ENCODE measurements at regions not wholly inside any gene's neighbourhood (a gene's known extent, or its start where the extent isn't known, plus 50 kb on each side); places are given as distances from the start of the nearest gene placed in this dataset.
"Not testable (repeated sequence)": the region's sequence is repeated elsewhere in the genome, so short reads cannot be mapped to it uniquely, and the experiment has no call there.

DNA sequence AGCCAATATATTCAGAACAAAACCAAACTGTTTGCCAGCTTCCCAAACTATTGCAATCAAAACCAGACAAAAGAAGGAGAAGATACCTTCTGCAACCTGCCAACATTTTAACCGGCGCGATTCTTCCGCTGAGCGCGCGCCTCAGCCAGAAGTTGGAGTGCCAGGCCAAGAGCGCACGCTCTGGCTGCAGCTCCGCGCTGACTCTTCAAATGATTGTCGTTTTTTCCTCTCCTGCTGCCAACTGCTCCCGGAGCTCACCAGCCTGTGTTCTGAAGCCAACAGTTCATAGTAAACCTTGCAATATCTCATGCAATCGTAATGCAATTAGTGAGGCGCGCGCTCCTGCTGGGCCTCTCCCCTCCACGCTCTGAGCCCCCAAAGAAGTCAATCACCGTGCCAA lies 259.7 kb upstream of the MGMT start:
- intact Hi-C loops (cut with DNase I; ENCODE audit: low total_unique reads): no loop called here
- 28% methylated on average over 19 of the region's 19 CpGs for WGBS, 2 donors
- DNase-seq (ENCODE audit: low spot score in 2 of 2): no peak
- TF ChIP-seq, protein P1, sequence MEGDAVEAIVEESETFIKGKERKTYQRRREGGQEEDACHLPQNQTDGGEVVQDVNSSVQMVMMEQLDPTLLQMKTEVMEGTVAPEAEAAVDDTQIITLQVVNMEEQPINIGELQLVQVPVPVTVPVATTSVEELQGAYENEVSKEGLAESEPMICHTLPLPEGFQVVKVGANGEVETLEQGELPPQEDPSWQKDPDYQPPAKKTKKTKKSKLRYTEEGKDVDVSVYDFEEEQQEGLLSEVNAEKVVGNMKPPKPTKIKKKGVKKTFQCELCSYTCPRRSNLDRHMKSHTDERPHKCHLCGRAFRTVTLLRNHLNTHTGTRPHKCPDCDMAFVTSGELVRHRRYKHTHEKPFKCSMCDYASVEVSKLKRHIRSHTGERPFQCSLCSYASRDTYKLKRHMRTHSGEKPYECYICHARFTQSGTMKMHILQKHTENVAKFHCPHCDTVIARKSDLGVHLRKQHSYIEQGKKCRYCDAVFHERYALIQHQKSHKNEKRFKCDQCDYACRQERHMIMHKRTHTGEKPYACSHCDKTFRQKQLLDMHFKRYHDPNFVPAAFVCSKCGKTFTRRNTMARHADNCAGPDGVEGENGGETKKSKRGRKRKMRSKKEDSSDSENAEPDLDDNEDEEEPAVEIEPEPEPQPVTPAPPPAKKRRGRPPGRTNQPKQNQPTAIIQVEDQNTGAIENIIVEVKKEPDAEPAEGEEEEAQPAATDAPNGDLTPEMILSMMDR (IDR thresholded peaks at IDR 0.05): no peak
- no peak for TF ChIP-seq POLR2A (IDR thresholded peaks at IDR 0.05)
- no peak overlapping the region for H3K4me3 ChIP-seq (ENCODE audit: low read depth, poor library complexity, severe bottlenecking)

DNA sequence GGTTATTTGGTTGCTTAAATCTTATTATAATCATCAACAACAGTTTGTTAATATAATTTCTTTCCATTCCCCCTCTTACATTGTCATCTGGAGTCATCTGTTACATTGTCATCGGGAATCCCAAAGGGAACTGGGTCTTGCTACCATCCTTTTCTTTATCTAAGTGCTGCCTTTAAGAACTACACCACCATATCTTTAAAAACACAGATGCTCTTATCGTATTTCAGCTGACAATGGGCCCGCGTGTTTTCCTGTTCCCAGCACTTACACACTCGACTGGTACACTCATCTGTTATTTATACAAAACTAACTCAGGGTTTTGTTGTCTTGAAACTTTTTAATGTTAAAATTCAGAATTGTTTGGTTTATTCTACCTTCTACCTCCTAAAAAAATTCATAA lies 256.2 kb upstream of the MGMT start:
- no peak for TF ChIP-seq POLR2A (IDR thresholded peaks at IDR 0.05)
- TF ChIP-seq, protein P1 (IDR thresholded peaks at IDR 0.05): no peak
- intact Hi-C loops (cut with DNase I; ENCODE audit: low total_unique reads): no loop called here
- no peak for DNase-seq (ENCODE audit: low spot score in 2 of 2)
- 83 to 88% methylated on average over 5 of the region's 5 CpGs for WGBS, 2 donors
- no peak overlapping the region for H3K4me3 ChIP-seq (ENCODE audit: low read depth, poor library complexity, severe bottlenecking)

DNA sequence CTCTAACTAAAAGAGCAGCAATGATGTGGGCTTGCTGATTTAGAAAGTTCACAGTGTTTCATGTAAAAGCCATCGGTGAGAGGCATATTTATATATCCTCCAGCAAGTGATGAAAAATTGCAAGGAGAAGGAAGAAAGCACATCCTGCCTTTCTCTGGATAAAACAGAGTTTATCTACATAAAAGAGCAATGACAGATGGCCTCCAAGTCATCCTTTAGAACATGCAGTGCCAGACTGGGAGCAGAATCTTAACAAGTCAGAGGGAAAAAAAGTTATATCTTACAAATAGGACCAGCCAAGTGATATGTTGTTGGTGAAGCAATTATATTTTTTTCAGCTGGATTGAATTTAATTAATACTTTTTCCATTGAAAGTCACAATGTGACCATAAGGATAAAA lies 253.8 kb upstream of the MGMT start:
- DNase-seq (ENCODE audit: low spot score in 2 of 2): no peak
- WGBS, 2 donors: 44 to 55% methylated on average over 1 of the region's 1 CpG
- TF ChIP-seq, protein P1 (IDR thresholded peaks at IDR 0.05): no peak
- TF ChIP-seq POLR2A (IDR thresholded peaks at IDR 0.05): no peak
- no peak overlapping the region for H3K4me3 ChIP-seq (ENCODE audit: low read depth, poor library complexity, severe bottlenecking)
- intact Hi-C loops (cut with DNase I; ENCODE audit: low total_unique reads): no loop called here

DNA sequence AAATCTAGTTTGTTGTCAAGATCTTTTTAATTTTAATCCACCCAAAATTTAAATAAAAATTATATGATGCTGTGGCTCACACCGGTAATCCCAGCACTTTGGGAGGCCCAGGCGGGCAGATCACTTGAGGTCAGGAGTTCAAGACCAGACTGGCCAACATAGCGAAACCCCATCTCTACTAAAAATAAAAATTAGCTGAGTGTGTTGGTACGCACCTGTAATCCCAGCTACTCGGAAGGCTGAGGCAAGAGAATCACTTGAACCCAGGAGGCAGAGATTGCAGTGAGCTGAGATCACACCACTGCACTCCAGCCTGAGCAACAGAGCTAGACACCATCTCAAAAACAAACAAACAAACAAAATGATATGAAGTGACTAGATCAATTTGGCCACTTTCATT lies 253.0 kb upstream of the MGMT start:
- H3K4me3 ChIP-seq (ENCODE audit: low read depth, poor library complexity, severe bottlenecking); DNase-seq (ENCODE audit: low spot score in 2 of 2); intact Hi-C loops (cut with DNase I; ENCODE audit: low total_unique reads): not testable (repeated sequence)
- WGBS, 2 donors: 91 to 97% methylated on average over 5 of the region's 5 CpGs

DNA sequence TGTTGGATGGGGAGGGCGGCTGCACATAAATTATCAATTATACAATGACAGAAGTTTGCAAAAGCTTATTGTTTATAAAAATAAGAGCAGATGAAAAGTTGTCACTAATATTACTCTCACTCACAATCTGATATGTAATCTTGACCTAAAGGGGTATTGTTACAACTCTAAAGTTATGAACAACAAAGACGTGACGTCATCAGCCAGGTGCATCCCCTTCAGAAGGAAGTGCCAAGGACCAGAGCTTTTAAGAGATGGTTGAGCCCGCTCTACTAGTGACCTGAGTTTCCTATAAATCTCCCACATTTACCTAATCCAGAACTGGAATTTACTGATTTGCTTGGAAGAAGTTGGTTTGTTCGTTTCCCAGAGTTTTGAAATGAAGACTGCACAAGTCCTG lies 247.7 kb upstream of the MGMT start:
- DNase-seq (ENCODE audit: low spot score in 2 of 2): no peak
- TF ChIP-seq, protein P1 (IDR thresholded peaks at IDR 0.05): no peak
- TF ChIP-seq POLR2A (IDR thresholded peaks at IDR 0.05): no peak
- intact Hi-C loops (cut with DNase I; ENCODE audit: low total_unique reads): no loop called here
- 80% methylated on average over 5 of the region's 5 CpGs for WGBS, 2 donors
- H3K4me3 ChIP-seq (ENCODE audit: low read depth, poor library complexity, severe bottlenecking): no peak overlapping the region

DNA sequence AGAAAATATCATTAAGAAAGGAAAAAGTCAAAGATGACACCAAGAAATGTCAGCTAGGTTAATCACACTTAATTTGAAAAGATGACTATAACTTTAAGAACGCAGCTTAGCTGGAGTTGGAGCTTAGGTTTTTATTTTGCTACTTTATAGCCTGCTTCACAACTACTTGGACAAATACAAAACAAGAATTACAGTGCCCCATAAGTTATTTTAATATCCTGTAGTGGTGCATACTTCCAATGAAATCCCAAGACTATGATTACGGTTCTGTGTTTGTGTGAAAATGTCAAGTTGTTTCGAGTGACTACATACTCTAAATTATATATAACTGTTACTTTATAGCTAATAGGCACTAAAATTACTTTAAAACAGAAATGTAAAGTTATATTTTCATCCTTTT lies 244.6 kb upstream of the MGMT start:
- TF ChIP-seq, protein P1 (IDR thresholded peaks at IDR 0.05): no peak
- no peak for TF ChIP-seq POLR2A (IDR thresholded peaks at IDR 0.05)
- no peak for DNase-seq (ENCODE audit: low spot score in 2 of 2)
- WGBS, 2 donors: 87 to 88% methylated on average over 3 of the region's 3 CpGs
- no peak overlapping the region for H3K4me3 ChIP-seq (ENCODE audit: low read depth, poor library complexity, severe bottlenecking)
- intact Hi-C loops (cut with DNase I; ENCODE audit: low total_unique reads): no loop called here

All from lower leg skin (tissue), 4 donors.